Upper lobe of left lung (tissue), 4 donors: ENCODE measurements at regions not wholly inside any gene's neighbourhood (a gene's known extent, or its start where the extent isn't known, plus 50 kb on each side); places are given as distances from the start of the nearest gene placed in this dataset.

ENCODE experiments used
- EP300 ChIP-seq, 4 donors: sonication (generic); formaldehyde crosslinking; IDR thresholded peaks; one replicate each; pipeline ENCODE4 v1.5.1; 2017; ENCODE audit warnings: antibody characterized with exemption in 4 of 4, control low read depth in 2 of 4
- POLR2A ChIP-seq, 4 donors: fragments of 450-650 bp; IDR thresholded peaks; one replicate each; pipeline ENCODE4 v1.5.1; 2016 to 2017; ENCODE audit warnings: antibody characterized with exemption in 4 of 4, mild to moderate bottlenecking in 2 of 4
- TF ChIP-seq, protein P1 (sequence below), 6 experiments: fragments of 450-650 bp in 4 of 6; fragments of 200-600 bp in 2 of 6; sonication (generic) in 2 of 6; IDR thresholded peaks; one replicate each; pipeline ENCODE4 v1.5.1; 2016 to 2019; ENCODE audit warnings: antibody characterized with exemption in 6 of 6

DNA sequence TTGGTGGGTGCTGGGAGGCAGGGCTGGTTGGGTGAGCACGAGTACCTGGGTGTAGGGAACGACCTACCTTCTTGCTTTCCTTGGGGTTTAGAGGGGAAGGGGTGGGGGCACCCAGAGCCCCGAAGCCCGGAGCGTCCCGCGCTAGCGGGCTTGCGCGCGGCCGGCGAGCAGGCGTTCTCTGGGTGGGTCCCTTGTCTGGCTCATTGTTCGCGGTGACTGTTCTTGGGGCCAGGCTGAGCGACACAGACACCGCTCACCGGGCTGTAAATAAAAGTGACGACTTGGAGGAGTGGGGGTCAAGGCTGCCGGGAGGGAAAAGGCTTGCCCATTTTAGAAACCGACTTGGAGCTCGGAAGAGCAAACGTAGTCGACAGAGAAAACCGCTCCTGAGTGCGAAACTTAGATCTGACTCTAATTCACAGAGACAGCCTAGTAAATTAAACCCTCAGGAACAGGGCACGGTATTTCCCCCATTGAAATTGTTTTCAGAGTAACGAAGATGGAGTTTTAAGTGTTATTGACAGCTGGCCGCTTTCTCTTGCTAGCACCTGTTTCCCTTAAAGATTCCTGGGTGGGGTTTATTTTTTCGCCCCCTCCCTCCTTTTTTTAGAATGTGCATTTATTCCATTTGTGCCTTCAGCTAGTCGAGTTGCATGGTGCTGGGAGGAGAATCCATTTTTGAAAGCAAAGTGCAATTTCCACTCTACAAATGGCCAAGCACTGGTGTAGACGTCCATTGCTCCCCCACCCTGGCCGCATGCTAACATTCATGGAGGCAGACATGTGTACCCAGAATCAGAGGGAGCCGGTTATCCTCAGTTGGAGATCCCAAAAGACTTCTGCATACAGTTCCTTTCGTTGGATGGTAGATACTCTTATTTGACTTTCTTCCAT is 532.1 kb upstream of the SEMA6D start:
- TF ChIP-seq, protein P1, sequence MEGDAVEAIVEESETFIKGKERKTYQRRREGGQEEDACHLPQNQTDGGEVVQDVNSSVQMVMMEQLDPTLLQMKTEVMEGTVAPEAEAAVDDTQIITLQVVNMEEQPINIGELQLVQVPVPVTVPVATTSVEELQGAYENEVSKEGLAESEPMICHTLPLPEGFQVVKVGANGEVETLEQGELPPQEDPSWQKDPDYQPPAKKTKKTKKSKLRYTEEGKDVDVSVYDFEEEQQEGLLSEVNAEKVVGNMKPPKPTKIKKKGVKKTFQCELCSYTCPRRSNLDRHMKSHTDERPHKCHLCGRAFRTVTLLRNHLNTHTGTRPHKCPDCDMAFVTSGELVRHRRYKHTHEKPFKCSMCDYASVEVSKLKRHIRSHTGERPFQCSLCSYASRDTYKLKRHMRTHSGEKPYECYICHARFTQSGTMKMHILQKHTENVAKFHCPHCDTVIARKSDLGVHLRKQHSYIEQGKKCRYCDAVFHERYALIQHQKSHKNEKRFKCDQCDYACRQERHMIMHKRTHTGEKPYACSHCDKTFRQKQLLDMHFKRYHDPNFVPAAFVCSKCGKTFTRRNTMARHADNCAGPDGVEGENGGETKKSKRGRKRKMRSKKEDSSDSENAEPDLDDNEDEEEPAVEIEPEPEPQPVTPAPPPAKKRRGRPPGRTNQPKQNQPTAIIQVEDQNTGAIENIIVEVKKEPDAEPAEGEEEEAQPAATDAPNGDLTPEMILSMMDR (IDR thresholded peaks at IDR 0.05), result no peak
- no peak for TF ChIP-seq EP300 (IDR thresholded peaks at IDR 0.05)
- no peak for TF ChIP-seq POLR2A (IDR thresholded peaks at IDR 0.05)
